IPS DF 4.7 (cell line): ENCODE measurements at regions not wholly inside any gene's neighbourhood (a gene's known extent, or its start where the extent isn't known, plus 50 kb on each side); places are given as distances from the start of the nearest gene placed in this dataset.
A peak's percentile ranks its signal among the peaks of the same experiment; 100 is the strongest.

Source experiments
- DNase-seq: peaks from one replicate; pipeline ENCODE4 v3.0.0-alpha.2; 2013; ENCODE audit warnings: low spot score; ENCODE audit errors: extremely low read depth

- DNase-seq: no peak
Observed at GRCh38 chr2:221836095-221836494, 264.0 kb upstream of the EPHA4 start.

GRCh38 chr2:221833966-221834365 is 261.9 kb upstream of the EPHA4 start:
- no peak for DNase-seq

- DNase-seq: no peak
Observed at GRCh38 chr2:221831051-221831450, 258.9 kb upstream of the EPHA4 start.

- DNase-seq: no peak
Observed at GRCh38 chr2:221822416-221822815, 250.3 kb upstream of the EPHA4 start.

GRCh38 chr2:221818616-221819320 is 246.7 kb upstream of the EPHA4 start:
- DNase-seq: no peak

- DNase-seq: no peak
Observed at GRCh38 chr2:221817878-221818277, 245.8 kb upstream of the EPHA4 start.

- DNase-seq: no peak
Observed at GRCh38 chr2:221817052-221817451, 244.9 kb upstream of the EPHA4 start.

GRCh38 chr2:221816566-221816965 is 244.5 kb upstream of the EPHA4 start:
- no peak for DNase-seq

- no peak for DNase-seq
Observed at GRCh38 chr2:221810650-221811049, 238.5 kb upstream of the EPHA4 start.

- no peak for DNase-seq
Observed at GRCh38 chr2:221810245-221810644, 238.1 kb upstream of the EPHA4 start.

- DNase-seq: no peak
Observed at GRCh38 chr2:221808488-221808887, 236.4 kb upstream of the EPHA4 start.

- DNase-seq: no peak
Observed at GRCh38 chr2:221807706-221808105, 235.6 kb upstream of the EPHA4 start.

- no peak for DNase-seq
Observed at GRCh38 chr2:221802089-221802488, 230.0 kb upstream of the EPHA4 start.

GRCh38 chr2:221792971-221793521 is 220.9 kb upstream of the EPHA4 start:
- peak; percentile 53 for DNase-seq

GRCh38 chr2:221791844-221792243 is 219.7 kb upstream of the EPHA4 start:
- DNase-seq: no peak

GRCh38 chr2:221787561-221787960 is 215.5 kb upstream of the EPHA4 start:
- no peak for DNase-seq

- no peak for DNase-seq
Observed at GRCh38 chr2:221786297-221786926, 214.3 kb upstream of the EPHA4 start.

GRCh38 chr2:221780281-221780688 is 208.2 kb upstream of the EPHA4 start:
- no peak for DNase-seq

- DNase-seq: no peak
Observed at GRCh38 chr2:221779614-221780067, 207.5 kb upstream of the EPHA4 start.

- no peak for DNase-seq
Observed at GRCh38 chr2:221778025-221778424, 205.9 kb upstream of the EPHA4 start.

GRCh38 chr2:221777119-221777518 is 205.0 kb upstream of the EPHA4 start:
- DNase-seq: no peak

GRCh38 chr2:221775096-221775495 is 203.0 kb upstream of the EPHA4 start:
- DNase-seq: no peak

- no peak for DNase-seq
Observed at GRCh38 chr2:221774136-221774535, 202.0 kb upstream of the EPHA4 start.
